IMR-90 (cell line): ENCODE measurements at regions not wholly inside any gene's neighbourhood (a gene's known extent, or its start where the extent isn't known, plus 50 kb on each side); places are given as distances from the start of the nearest gene placed in this dataset.

Experiments
- ATAC-seq: fragments of 200-7000 bp; cut with Tn5 transposase; 2 replicates; pipeline ENCODE4 v1.9.1; 2020; ENCODE audit warnings: low read depth, mild to moderate bottlenecking, moderate library complexity
- BruUV-seq: library from RNA; stranded (reverse); fragments of 400-500 nt; replicated peaks from 2 replicates; lab custom pipeline; 2021; lab: Mats Ljungman, UMichigan
- CTCF ChIA-PET: fragments of 300-600 bp; formaldehyde crosslinking; extraction: SDS; loops from one replicate; lab custom pipeline; 2021; ENCODE audit warnings: antibody characterized with exemption; lab: Yijun Ruan, JAX
- POLR2A ChIA-PET: fragments of 300-600 bp; sonication (Branson Sonifier 250); formaldehyde crosslinking; loops from one replicate; lab custom pipeline; 2022; ENCODE audit warnings: antibody characterized with exemption; ENCODE audit not compliant: unreplicated experiment; lab: Charles Lee
- DNase-seq: peaks from one replicate; pipeline ENCODE4 v3.0.0; 2013
- H2AFZ ChIP-seq: replicated peaks from 2 replicates; pipeline ENCODE3; 2013; ENCODE audit warnings: low read length, mild to moderate bottlenecking; ENCODE audit not compliant: poor library complexity
- H2AK5ac ChIP-seq: 2 replicates; pipeline ENCODE4 v1.6.1; 2013; ENCODE audit warnings: low read depth, low read length, inconsistent platforms
- H2AK9ac ChIP-seq: replicated peaks from 2 replicates; pipeline ENCODE3; 2013; ENCODE audit warnings: mild to moderate bottlenecking, low read depth, low read length, moderate library complexity; ENCODE audit not compliant: poor library complexity
- H2BK120ac ChIP-seq: 2 replicates; pipeline ENCODE4 v1.6.1; 2013; ENCODE audit warnings: low read depth, low read length, inconsistent platforms
- H2BK15ac ChIP-seq: 3 replicates; pipeline ENCODE4 v1.6.1; 2013; ENCODE audit warnings: low read depth, low read length, inconsistent platforms
- H2BK20ac ChIP-seq: 2 replicates; pipeline ENCODE4 v1.6.1; 2013; ENCODE audit warnings: low read depth, mild to moderate bottlenecking, inconsistent platforms, low read length, moderate library complexity
- H2BK5ac ChIP-seq: 2 replicates; pipeline ENCODE4 v1.6.1; 2013; ENCODE audit warnings: mild to moderate bottlenecking, low read depth, low read length, inconsistent platforms; ENCODE audit not compliant: poor library complexity, severe bottlenecking
- H3K14ac ChIP-seq: replicated peaks from 2 replicates; pipeline ENCODE4 v1.6.1; 2013; ENCODE audit warnings: low read depth, low read length, inconsistent platforms
- H3K18ac ChIP-seq: 2 replicates; pipeline ENCODE4 v1.6.1; 2013; ENCODE audit warnings: low read depth, low read length, control low read depth
- H3K23ac ChIP-seq: 2 replicates; pipeline ENCODE4 v1.6.1; 2013; ENCODE audit warnings: low read depth, low read length, inconsistent platforms
- H3K27ac ChIP-seq: 2 replicates; pipeline ENCODE4 v1.5.1; 2013; ENCODE audit warnings: mild to moderate bottlenecking, control low read depth, low read length; ENCODE audit not compliant: insufficient read depth
- H3K27me3 ChIP-seq: 2 replicates; pipeline ENCODE4 v1.6.1; 2013; ENCODE audit warnings: low read length; ENCODE audit not compliant: control insufficient read depth, insufficient read depth
- H3K36me3 ChIP-seq: 2 replicates; pipeline ENCODE4 v1.6.1; 2013; ENCODE audit warnings: low read length, mixed read lengths; ENCODE audit not compliant: control insufficient read depth, insufficient read depth
- H3K4ac ChIP-seq: 2 replicates; pipeline ENCODE4 v1.6.1; 2013; ENCODE audit warnings: low read depth, low read length, inconsistent platforms
- H3K4me1 ChIP-seq: 2 replicates; pipeline ENCODE4 v1.6.1; 2013; ENCODE audit warnings: low read length, mixed read lengths; ENCODE audit not compliant: control insufficient read depth, insufficient read depth
- H3K4me2 ChIP-seq: 2 replicates; pipeline ENCODE4 v1.6.1; 2013; ENCODE audit warnings: low read depth, mild to moderate bottlenecking, control low read depth, low read length, moderate library complexity
- H3K4me3 ChIP-seq: 2 replicates; pipeline ENCODE4 v1.5.1; 2013; ENCODE audit warnings: low read depth, mild to moderate bottlenecking, control low read depth, low read length, moderate library complexity; ENCODE audit not compliant: insufficient read depth
- H3K56ac ChIP-seq: 2 replicates; pipeline ENCODE4 v1.6.1; 2013; ENCODE audit warnings: low read length, inconsistent platforms; ENCODE audit not compliant: insufficient read depth; ENCODE audit errors: extremely low read depth
- H3K79me1 ChIP-seq, 2 experiments: 2 replicates each; pipeline ENCODE4 v1.6.1; 2013; ENCODE audit warnings: low read length in 2 of 2, inconsistent platforms in 1 of 2, low read depth in 1 of 2
- H3K9ac ChIP-seq: 2 replicates; pipeline ENCODE4 v1.6.1; 2013; ENCODE audit warnings: low read depth, low read length, control low read depth
- H3K9me1 ChIP-seq: 2 replicates; pipeline ENCODE4 v1.6.1; 2013; ENCODE audit warnings: low read length, inconsistent platforms; ENCODE audit not compliant: insufficient read depth
- H3K9me3 ChIP-seq: 2 replicates; pipeline ENCODE4 v1.6.1; 2013; ENCODE audit warnings: low read length; ENCODE audit not compliant: control insufficient read depth, insufficient read depth
- H4K20me1 ChIP-seq: 2 replicates; pipeline ENCODE4 v1.6.1; 2013; ENCODE audit warnings: low read length, inconsistent platforms; ENCODE audit not compliant: insufficient read depth
- H4K5ac ChIP-seq: 2 replicates; pipeline ENCODE4 v1.6.1; 2013; ENCODE audit warnings: mild to moderate bottlenecking, low read depth, low read length, control low read depth
- H4K8ac ChIP-seq, 2 experiments: 2 replicates each; pipeline ENCODE4 v1.6.1; 2013; ENCODE audit warnings: low read depth in 2 of 2, low read length in 2 of 2, control low read depth in 1 of 2, inconsistent platforms in 1 of 2
- H4K91ac ChIP-seq: 2 replicates; pipeline ENCODE4 v1.6.1; 2013; ENCODE audit warnings: low read depth, low read length, inconsistent platforms; ENCODE audit not compliant: insufficient read depth
- CEBPB ChIP-seq: IDR thresholded peaks from 2 replicates; pipeline ENCODE4 v1.6.1; 2012; ENCODE audit warnings: low read depth, low read length, improper control_type of control experiment
- CHD1 ChIP-seq: IDR thresholded peaks from 2 replicates; pipeline ENCODE4 v1.6.1; 2012; ENCODE audit warnings: low read depth, low read length, improper control_type of control experiment
- MAFK ChIP-seq: IDR thresholded peaks from 2 replicates; pipeline ENCODE4 v1.6.1; 2012; ENCODE audit warnings: low read depth, low read length, improper control_type of control experiment
- MXI1 ChIP-seq: IDR thresholded peaks from 2 replicates; pipeline ENCODE4 v1.6.1; 2012; ENCODE audit warnings: low read depth, mild to moderate bottlenecking, low read length, moderate library complexity, borderline replicate concordance
- POLR2A ChIP-seq: IDR thresholded peaks from 2 replicates; pipeline ENCODE4 v1.6.1; 2012; ENCODE audit warnings: mild to moderate bottlenecking, low read depth, low read length
- RFX5 ChIP-seq: IDR thresholded peaks from 2 replicates; pipeline ENCODE4 v1.8.0; 2012; ENCODE audit warnings: low read depth, mild to moderate bottlenecking, low read length, moderate library complexity
- SMC3 ChIP-seq: fragments of 150-350 bp; IDR thresholded peaks from 2 replicates; pipeline ENCODE4 v1.6.1; 2016; ENCODE audit warnings: low read depth, mild to moderate bottlenecking, antibody characterized with exemption, low read length, moderate library complexity
- WGBS, 2 experiments: methylation state at CpG; one replicate each; pipeline versions ENCODE4 v1.1.5 to v1.1.7; 2013; ENCODE audit warnings: missing lambda C conversion rate in 2 of 2; ENCODE audit not compliant: insufficient read length in 1 of 2; ENCODE audit errors: extremely low coverage in 2 of 2; 5-methylcytosine and 5-hydroxymethylcytosine counted together
- dilution Hi-C: fragments of 300-500 bp; cut with HindIII; formaldehyde crosslinking; loops from one replicate; pipeline ENCODE4 v1.14.3; 2018; ENCODE audit warnings: low sequenced_read_pairs; ENCODE audit not compliant: unreplicated experiment
- in situ Hi-C: fragments of 300-500 bp; cut with MboI; formaldehyde crosslinking; loops from 3 replicates; pipeline ENCODE4 v1.14.3; 2019; ENCODE audit warnings: low sequenced_read_pairs, inconsistent platforms, mixed read lengths
- intact Hi-C: fragments of 100-400 bp; cut with micrococcal nuclease; formaldehyde crosslinking; loops from 2 replicates; pipeline ENCODE4 v1.10.0; 2022
- TF ChIP-seq, protein P1 (sequence below): fragments of 150-350 bp; IDR thresholded peaks from 2 replicates; pipeline ENCODE4 v1.6.1; 2016; ENCODE audit warnings: low read depth, mild to moderate bottlenecking, low read length, moderate library complexity, borderline replicate concordance
- TF ChIP-seq, protein P2 (sequence below): fragments of 150-350 bp; IDR thresholded peaks from 2 replicates; pipeline ENCODE4 v1.6.1; 2017; ENCODE audit warnings: mild to moderate bottlenecking, antibody characterized with exemption, low read length, low read depth

GRCh38 chr11:134762248-134763029 is 350.4 kb upstream of the B3GAT1 start:
- H3K9me1 ChIP-seq = no peaks in the 10 kb centered on the region
- ChIA-PET POLR2A (no interaction called here), CTCF (no interaction called here)
- dilution Hi-C loops = no loop called here
- TF ChIP-seq SMC3 (no peak), RFX5 (no peak), CEBPB (no peak), MXI1 (no peak), MAFK (no peak), POLR2A (no peak), CHD1 (no peak)
- TF ChIP-seq, protein P1, sequence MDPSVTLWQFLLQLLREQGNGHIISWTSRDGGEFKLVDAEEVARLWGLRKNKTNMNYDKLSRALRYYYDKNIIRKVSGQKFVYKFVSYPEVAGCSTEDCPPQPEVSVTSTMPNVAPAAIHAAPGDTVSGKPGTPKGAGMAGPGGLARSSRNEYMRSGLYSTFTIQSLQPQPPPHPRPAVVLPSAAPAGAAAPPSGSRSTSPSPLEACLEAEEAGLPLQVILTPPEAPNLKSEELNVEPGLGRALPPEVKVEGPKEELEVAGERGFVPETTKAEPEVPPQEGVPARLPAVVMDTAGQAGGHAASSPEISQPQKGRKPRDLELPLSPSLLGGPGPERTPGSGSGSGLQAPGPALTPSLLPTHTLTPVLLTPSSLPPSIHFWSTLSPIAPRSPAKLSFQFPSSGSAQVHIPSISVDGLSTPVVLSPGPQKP = no peak
- TF ChIP-seq, protein P2, sequence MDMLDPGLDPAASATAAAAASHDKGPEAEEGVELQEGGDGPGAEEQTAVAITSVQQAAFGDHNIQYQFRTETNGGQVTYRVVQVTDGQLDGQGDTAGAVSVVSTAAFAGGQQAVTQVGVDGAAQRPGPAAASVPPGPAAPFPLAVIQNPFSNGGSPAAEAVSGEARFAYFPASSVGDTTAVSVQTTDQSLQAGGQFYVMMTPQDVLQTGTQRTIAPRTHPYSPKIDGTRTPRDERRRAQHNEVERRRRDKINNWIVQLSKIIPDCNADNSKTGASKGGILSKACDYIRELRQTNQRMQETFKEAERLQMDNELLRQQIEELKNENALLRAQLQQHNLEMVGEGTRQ = no peak
- peak overlapping the region; percentile 58 for H2AFZ ChIP-seq
- WGBS, 2 experiments = 64% methylated on average over 22 of the region's 59 CpGs; no CpG with 5 or more reads in 1 of the 2 experiments
- H3K4ac ChIP-seq = no peak overlapping the region
- H3K18ac ChIP-seq = no peak overlapping the region
- no TSS peak for BruUV-seq
- H4K5ac ChIP-seq = no peak overlapping the region
- H2BK5ac ChIP-seq = no peak overlapping the region
- H3K14ac ChIP-seq = no peak overlapping the region
- H2AK9ac ChIP-seq = no peak overlapping the region
- no peaks in the 10 kb centered on the region for H3K79me1 ChIP-seq
- no peaks in the 10 kb centered on the region for H3K36me3 ChIP-seq
- H2BK20ac ChIP-seq = no peak overlapping the region
- no peak overlapping the region for H2BK120ac ChIP-seq
- no peak overlapping the region for H3K9ac ChIP-seq
- in situ Hi-C loops = no loop called here
- no peak overlapping the region for H3K27ac ChIP-seq
- no peak overlapping the region for H3K23ac ChIP-seq
- no peaks in the 10 kb centered on the region for H3K4me1 ChIP-seq
- H2BK15ac ChIP-seq = no peak overlapping the region
- ATAC-seq (no peak), DNase-seq (peak; percentile 4)
- H3K9me3 ChIP-seq = peaks cover 45% of the 10 kb centered on the region
- H3K4me2 ChIP-seq = no peak overlapping the region
- H3K27me3 ChIP-seq = no peaks in the 10 kb centered on the region
- H4K91ac ChIP-seq = no peak overlapping the region
- peak overlapping the region; percentile 23; the same call in 1 of the 2 replicates for H3K4me3 ChIP-seq
- H4K20me1 ChIP-seq = no peaks in the 10 kb centered on the region
- no peak overlapping the region for H2AK5ac ChIP-seq
- no peak overlapping the region for H3K56ac ChIP-seq
- no peak overlapping the region for H4K8ac ChIP-seq
- intact Hi-C loops = no loop called here
